Muscle layer of duodenum (tissue), 2 donors: ENCODE measurements at regions not wholly inside any gene's neighbourhood (a gene's known extent, or its start where the extent isn't known, plus 50 kb on each side); places are given as distances from the start of the nearest gene placed in this dataset.
A peak's percentile ranks its signal among the peaks of the same experiment; 100 is the strongest.

Source experiments
- H3K27ac ChIP-seq: one replicate; pipeline ENCODE4 v1.7.0; 2013; ENCODE audit warnings: mild to moderate bottlenecking, low read length
- H3K27me3 ChIP-seq: one replicate; pipeline ENCODE4 v1.7.0; 2013; ENCODE audit warnings: low read depth, mild to moderate bottlenecking, control low read depth, low read length
- H3K36me3 ChIP-seq, 2 donors: one replicate each; pipeline ENCODE4 v1.7.0; 2013; ENCODE audit warnings: low read length in 2 of 2, control low read depth in 1 of 2, mild to moderate bottlenecking in 1 of 2; ENCODE audit not compliant: insufficient read depth in 2 of 2, control insufficient read depth in 1 of 2
- H3K4me1 ChIP-seq, 2 donors: one replicate each; pipeline ENCODE4 v1.7.0; 2013; ENCODE audit warnings: low read length in 2 of 2, mild to moderate bottlenecking in 2 of 2, control low read depth in 1 of 2, moderate library complexity in 1 of 2; ENCODE audit not compliant: insufficient read depth in 2 of 2, control insufficient read depth in 1 of 2
- H3K4me3 ChIP-seq, 2 donors: one replicate each; pipeline ENCODE4 v1.7.0; 2013; ENCODE audit warnings: low read length in 2 of 2, low read depth in 1 of 2, mild to moderate bottlenecking in 1 of 2
- H3K9me3 ChIP-seq, 2 donors: one replicate each; pipeline ENCODE4 v1.7.0; 2013; ENCODE audit warnings: low read length in 2 of 2, control low read depth in 1 of 2, mild to moderate bottlenecking in 1 of 2; ENCODE audit not compliant: control insufficient read depth in 1 of 2
- donor health status: healthy.

DNA sequence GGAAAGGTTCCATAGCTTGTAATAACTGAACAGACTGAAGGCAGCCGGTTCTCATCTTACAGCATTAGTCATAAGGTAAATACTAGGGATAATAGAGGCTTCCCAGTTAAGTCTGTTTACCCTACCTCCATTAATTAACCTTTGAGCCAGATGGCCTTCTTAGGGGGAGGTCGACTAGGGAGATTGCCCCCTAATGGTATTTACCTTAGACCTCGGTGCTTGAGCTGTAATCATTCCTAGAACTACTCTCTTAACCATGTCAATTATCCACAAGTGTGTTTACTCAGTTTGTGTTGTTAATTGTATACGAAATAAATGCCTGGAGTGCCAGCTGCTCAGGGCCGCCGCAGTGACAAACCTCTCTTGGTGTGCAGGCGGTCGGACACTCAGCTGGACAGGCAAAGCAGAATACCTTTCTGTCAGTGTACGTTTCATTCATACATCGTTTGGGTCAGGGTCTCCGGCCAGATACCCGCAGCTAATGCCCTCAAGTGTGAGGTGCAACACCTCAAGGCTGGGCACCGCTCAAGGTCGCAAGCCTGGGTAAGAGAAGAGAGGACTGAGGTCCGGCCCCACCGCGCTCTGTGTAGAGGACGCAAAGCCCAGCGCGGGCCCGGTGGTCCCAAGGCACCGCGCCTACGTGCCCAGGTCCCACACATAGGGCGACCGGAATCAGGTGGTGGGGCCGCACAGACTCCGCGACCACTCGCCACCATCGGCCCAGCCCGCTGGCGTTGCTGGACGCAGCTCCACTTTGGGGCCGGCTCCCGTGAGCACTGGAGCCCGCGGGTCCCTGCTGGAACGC, 931.0 kb downstream of the NLGN4Y start:
- Histone ChIP-seq H3K27ac (no peak overlapping the region), H3K4me3 (peak overlapping the region; percentile 26 to 47), H3K4me1 (no peaks in the 10 kb centered on the region)

DNA sequence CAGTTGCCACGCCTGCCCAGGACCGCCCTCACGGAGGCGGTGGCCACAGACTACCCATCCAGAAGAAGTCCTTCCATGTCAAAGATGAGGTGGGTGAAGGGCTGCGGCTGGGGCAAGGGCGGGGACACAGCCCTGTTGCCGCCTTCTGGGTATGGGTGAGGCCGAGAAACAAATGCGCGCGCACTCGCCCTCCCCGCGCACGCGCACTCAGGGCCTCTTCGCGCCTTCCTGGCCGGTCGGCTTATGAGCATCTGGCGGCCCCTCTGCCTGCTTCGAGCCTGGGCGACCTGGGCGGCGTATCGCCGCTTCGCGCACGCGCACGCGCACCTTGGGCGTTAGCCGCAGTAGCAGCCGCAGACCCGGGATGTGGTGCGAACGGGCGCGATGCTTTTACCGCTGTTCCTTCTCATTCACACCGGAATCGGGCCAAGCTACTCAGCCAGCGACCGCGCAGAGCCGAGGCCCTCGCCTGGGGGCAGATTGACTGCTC, 931.7 kb downstream of the NLGN4Y start:
- Histone ChIP-seq H3K9me3 (no peaks in the 10 kb centered on the region), H3K4me3 (peak overlapping the region; percentile 21 to 47), H3K36me3 (no peaks in the 10 kb centered on the region), H3K27ac (no peak overlapping the region), H3K27me3 (no peaks in the 10 kb centered on the region), H3K4me1 (no peaks in the 10 kb centered on the region)

More for the DNA sequence above, 931.0 kb downstream of the NLGN4Y start:
- no peaks in the 10 kb centered on the region for H3K27me3 ChIP-seq
- no peaks in the 10 kb centered on the region for H3K9me3 ChIP-seq
- H3K36me3 ChIP-seq, result no peaks in the 10 kb centered on the region

DNA sequence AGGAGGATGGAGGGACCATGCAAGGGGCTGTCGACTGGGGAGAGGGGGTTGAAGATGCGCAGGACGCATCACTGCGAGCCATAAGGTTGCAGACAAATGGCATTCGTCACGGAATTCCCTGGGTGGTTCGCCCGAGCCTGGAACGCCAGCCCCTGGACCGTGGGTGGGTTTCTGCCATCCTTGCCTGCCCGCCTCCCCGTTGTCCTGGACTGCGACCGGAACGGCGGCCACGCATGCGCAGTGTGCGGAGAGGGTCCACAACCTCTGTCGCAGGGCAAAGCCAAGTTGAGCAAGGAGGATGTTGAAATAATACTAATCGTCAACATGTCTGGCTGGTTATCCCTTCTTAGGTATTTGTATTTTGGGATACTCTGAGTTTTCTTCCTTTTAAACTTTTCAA, 932.2 kb downstream of the NLGN4Y start:
- Histone ChIP-seq H3K4me1 (no peaks in the 10 kb centered on the region), H3K27me3 (no peaks in the 10 kb centered on the region), H3K36me3 (no peaks in the 10 kb centered on the region), H3K9me3 (no peaks in the 10 kb centered on the region), H3K27ac (no peak overlapping the region), H3K4me3 (peak overlapping the region; percentile 21 to 47)

DNA sequence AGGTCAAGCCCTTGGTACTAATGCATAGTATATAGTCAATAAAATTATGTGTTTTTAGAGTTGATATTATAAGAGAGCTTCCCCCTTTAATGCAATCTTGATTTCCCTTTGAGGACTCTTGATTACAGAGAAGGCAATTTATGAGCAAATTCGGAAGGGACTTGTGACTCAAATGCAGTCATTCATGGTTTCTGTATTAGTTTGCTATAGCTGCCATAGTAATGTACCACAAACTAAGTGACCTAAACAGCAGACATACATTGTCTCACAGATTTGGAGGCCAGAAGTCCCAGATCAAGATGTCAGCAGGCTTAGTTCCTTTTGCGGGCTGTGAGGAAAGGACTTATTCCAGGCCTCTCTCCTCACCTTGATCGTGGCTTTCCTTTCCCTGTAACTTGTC, 933.4 kb downstream of the NLGN4Y start:
- Histone ChIP-seq H3K9me3 (no peaks in the 10 kb centered on the region), H3K27ac (no peak overlapping the region), H3K36me3 (no peaks in the 10 kb centered on the region), H3K27me3 (no peaks in the 10 kb centered on the region), H3K4me3 (no peak overlapping the region), H3K4me1 (no peaks in the 10 kb centered on the region)

DNA sequence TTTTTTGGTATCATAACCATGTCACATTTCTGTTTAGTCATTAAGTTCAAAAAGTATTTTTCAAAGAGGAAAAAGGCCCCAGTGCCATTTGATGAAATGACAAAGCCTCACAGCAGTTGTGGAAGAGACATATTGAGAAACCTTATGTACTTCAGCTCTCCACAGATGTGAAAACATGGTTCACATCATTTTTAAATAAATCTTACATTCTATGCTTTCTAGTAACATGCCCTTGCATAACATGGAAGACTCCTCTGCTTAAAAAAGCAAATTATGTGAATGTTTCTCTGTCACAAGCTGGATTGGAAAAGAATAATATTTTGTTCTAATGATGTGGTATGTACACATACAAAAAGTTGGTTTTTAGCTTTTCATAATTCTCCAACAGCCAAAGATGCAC, 934.1 kb downstream of the NLGN4Y start:
- no peaks in the 10 kb centered on the region for H3K4me1 ChIP-seq
- H3K9me3 ChIP-seq, result no peaks in the 10 kb centered on the region
- no peak overlapping the region for H3K4me3 ChIP-seq
- H3K27me3 ChIP-seq, result no peaks in the 10 kb centered on the region
- no peak overlapping the region for H3K27ac ChIP-seq
- H3K36me3 ChIP-seq, result no peaks in the 10 kb centered on the region

DNA sequence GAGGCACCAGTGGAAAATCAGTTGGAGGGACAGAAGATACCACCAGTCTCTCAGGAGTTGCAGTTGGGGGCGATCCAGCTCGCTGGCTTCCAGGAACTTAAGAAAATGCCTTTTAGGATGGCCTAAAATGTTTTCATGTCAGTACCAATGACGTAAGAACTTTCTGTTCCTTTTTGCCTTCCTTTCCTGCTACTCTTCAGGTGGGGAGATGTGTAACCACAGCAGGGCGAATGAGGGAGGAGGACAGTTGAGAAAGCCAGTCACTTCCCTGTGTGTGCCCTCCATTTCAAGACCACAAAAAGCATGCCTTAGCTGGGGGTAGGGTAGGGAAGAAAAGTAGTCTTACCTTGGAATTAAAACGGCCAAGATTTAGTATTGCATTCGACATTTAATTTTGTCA, 941.6 kb downstream of the NLGN4Y start:
- Histone ChIP-seq H3K4me1 (no peaks in the 10 kb centered on the region), H3K4me3 (no peak overlapping the region), H3K27me3 (no peaks in the 10 kb centered on the region), H3K9me3 (no peaks in the 10 kb centered on the region), H3K36me3 (no peaks in the 10 kb centered on the region), H3K27ac (no peak overlapping the region)

DNA sequence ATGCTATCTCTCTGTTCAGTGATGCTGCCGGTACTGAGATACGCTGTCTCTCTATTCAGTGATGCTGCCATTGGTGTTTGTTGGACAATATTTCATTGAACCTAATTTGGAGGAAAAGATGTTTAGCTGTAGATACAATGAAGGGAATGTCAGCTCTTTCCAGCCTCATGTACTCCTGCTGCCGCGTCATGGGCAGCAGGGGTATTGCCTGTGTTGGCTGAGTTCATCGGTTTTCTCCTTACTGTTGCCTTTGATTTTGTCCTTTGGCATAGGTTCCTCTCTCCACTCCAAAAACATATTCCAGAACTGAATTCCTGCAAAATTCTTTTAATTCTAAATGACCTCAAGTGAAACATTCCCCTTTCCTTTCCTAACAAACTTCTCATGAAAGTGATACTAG, 942.6 kb downstream of the NLGN4Y start:
- H3K27me3 ChIP-seq, result no peaks in the 10 kb centered on the region
- no peaks in the 10 kb centered on the region for H3K36me3 ChIP-seq
- H3K9me3 ChIP-seq, result no peaks in the 10 kb centered on the region
- H3K4me3 ChIP-seq, result no peak overlapping the region
- H3K27ac ChIP-seq, result no peak overlapping the region
- no peaks in the 10 kb centered on the region for H3K4me1 ChIP-seq

DNA sequence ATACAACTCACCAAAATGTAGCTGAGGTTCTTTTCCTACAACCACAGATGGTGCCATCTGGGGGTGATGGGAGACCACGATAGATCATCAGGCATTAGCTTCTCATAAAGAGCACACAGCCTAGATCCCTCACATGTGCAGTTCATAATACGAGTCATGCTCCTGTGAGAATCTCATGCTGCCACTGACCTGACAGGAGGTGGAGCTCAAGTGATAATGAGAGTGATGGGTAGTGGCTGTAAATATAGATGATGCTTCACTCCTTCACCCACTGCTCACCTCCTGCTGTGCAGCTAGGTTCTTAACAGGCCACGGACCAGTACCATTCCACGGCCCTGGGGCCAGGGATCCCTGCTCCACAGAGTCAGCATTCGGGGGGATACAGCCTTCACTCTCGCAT, 943.8 kb downstream of the NLGN4Y start:
- H3K4me3 ChIP-seq, result no peak overlapping the region
- no peak overlapping the region for H3K27ac ChIP-seq
- no peaks in the 10 kb centered on the region for H3K9me3 ChIP-seq
- no peaks in the 10 kb centered on the region for H3K4me1 ChIP-seq
- no peaks in the 10 kb centered on the region for H3K27me3 ChIP-seq
- no peaks in the 10 kb centered on the region for H3K36me3 ChIP-seq

DNA sequence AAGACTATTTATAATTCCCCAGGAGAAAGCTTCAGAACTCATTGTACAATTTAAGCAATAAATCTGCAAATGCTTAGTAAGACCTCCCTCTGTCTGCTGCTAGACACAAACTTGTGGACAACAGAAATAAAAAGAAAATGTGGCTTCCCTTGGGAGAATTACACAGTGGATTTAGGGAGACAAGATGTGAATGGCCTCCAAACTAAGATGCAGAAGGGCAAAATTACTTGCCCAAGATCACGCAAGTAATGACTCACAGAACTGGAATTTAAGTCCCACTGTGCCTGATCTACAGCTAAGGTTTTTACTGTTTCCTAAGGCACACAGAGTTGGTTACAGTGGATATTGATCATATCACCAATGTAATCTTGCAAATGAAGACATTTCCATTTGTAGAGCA, 947.0 kb downstream of the NLGN4Y start:
- Histone ChIP-seq H3K9me3 (no peaks in the 10 kb centered on the region), H3K27ac (no peak overlapping the region), H3K4me1 (no peaks in the 10 kb centered on the region)

DNA sequence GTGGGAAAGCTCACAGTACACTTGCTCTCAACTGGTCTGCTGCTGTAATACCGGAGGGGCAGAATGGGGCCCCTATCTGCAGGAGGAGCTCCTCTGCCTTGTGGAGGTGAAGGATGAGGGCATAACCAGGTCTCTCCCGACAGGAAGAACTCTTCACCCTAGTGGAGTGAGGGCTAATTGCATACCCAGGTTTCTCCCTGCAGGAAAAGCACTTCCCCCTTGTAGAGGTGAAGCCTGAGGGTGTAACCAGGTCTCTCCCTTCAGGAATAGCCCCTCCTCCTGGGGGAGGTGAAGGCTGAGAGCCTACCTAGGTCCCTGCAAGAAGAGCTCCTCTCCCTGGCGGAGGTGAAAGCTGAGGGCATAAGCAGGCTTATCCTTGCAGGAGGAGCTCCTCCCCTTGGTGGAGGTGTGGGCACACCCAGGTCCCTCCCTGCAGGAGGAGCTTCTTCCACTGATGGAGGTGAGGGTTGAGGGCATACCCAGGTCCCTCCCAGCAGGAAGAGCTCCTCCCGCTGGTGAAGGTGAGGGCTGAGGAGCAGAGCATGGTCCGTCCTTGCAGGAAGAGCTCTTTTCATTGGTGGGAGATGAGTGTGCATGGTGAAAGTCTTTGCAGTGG, 954.1 kb downstream of the NLGN4Y start:
- Histone ChIP-seq H3K4me1 (no peaks in the 10 kb centered on the region), H3K9me3 (no peaks in the 10 kb centered on the region), H3K36me3 (no peaks in the 10 kb centered on the region), H3K4me3 (no peak overlapping the region), H3K27me3 (no peaks in the 10 kb centered on the region), H3K27ac (no peak overlapping the region)

More for the DNA sequence above, 947.0 kb downstream of the NLGN4Y start:
- no peaks in the 10 kb centered on the region for H3K27me3 ChIP-seq
- no peaks in the 10 kb centered on the region for H3K36me3 ChIP-seq
- H3K4me3 ChIP-seq, result no peak overlapping the region

DNA sequence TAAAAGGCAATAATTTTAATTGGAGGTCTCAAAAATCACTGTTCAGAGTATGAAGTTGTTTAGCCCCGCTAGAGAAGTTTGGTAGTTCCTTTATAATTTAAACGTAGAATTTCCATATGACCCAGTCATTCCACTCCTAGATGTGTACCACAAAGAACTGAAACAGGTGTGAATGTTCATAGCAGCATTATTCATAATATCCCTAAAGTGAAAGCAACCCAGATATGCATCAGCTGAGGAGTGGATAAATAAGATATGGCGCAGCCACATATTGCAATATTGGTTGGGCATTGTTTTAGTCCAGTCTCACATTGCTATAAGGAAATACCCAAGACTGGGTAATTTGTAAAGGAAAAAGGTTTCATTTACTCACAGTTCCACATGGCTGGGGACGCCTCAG, 976.2 kb downstream of the NLGN4Y start:
- Histone ChIP-seq H3K36me3 (no peaks in the 10 kb centered on the region), H3K27ac (no peak overlapping the region), H3K27me3 (no peaks in the 10 kb centered on the region), H3K4me3 (no peak overlapping the region), H3K4me1 (no peaks in the 10 kb centered on the region), H3K9me3 (no peaks in the 10 kb centered on the region)
